T-helper 1 cell (primary cell): ENCODE measurements at regions not wholly inside any gene's neighbourhood (a gene's known extent, or its start where the extent isn't known, plus 50 kb on each side); places are given as distances from the start of the nearest gene placed in this dataset.

Experiments used
- DNase-seq, 5 donors: peaks; one replicate each; pipeline ENCODE4 v3.0.0-alpha.2; 2012 to 2020

DNA sequence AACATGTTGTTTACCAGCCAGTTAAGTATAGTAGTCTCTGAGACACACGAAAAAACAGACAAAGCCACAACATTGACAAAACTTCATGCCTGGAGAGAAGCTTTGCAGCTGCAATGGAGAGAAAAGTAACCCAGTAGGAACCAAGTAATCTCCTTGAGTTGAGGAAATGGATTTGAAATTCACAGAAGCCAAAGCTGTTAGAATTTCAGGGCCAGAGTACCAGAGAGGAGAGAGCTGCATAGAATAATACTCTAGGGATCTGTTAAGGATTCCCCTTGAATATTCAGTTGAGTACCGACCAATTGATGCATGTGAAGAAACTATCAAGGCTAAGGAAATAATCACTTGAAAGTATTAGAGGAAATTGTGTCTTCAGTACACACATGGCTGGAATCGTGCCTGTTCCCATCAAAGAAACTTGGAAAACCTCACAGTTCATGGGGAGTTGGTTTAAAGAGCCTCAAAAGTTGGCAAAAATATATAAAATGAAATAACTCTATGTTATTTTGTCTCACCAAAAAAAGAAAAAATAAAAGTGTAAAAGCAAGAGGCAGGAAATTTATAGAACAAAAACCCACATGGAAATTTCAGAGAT is 324.0 kb upstream of the NEGR1 start:
- DNase-seq = no peak

DNA sequence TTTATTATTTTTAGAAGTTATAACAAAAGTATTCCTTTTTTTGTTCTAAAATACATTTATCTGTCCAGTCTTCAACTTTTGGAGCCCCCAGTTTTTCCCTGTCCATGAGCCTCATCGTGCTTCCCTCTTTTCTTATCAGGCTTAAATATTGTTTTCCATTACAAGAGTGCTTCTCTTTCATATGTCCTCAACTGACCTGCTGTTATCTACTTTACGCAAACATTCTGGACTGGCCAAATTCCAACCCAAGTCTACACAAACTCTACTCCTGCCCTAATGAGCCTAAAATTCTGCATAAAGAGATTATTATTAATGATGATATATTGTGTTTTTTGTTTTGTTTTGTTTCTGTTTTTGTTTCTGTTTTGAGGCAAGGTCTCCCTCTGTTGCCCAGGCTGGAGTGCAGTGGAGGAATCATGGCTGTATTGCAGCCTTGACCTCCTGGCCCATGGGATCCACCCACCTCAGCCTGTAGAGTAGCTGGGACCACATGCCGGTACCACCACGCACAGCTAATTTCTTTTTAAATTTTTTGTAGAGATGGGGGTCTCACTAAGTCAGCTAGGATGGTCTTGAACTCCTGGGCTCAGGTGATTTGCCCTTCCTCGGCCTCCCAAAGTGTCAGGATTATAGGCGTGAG is 318.8 kb upstream of the NEGR1 start:
- no peak for DNase-seq

DNA sequence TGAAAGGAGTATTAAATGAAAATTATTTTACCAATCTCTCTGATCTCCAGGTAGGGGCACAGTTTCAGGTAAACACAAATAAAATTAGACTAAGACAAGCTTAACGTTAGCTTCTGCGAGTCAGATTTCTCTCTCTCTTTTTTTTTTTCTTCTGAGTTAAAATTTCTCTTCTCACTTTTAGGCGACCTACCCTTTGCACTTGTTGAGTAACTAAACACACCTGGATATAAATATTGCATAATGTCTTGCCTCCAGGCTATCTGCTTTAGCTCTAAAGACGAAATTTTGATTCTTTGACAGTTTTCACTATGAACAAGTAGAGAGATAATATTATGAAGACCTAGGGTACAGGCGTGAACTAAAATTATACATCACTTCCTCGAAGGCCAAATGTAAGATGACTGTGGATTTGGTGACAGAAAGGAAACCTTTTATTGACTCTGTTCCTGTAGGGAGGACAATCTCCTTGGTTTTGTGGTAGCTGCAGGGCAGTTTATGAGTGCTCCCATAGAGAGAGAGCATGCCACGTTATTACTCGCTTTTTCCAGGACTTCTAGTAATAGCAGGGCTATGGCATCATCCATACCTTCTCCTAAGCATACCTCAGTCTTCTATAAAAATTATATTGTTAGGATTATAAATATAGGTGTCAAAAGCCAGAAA is 303.8 kb upstream of the NEGR1 start:
- DNase-seq = no peak

DNA sequence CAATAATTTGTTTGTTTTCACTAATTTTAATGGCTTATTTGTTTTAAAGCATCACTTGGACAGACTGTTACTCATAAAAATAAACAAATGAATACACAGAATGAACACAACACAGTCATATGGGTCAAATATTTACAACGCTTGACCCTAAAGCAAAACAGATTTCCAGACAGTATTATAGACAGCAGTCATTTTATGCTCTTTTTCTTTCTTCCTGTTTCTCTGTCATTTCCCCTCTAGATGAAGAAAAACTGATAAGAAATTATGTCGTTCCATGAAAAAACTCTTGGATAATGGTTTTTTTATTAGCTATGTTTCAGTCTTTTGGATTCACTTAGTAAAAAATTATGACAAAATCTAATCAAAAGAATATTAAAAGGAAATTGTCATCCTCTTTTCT is 297.3 kb upstream of the NEGR1 start:
- no peak for DNase-seq

DNA sequence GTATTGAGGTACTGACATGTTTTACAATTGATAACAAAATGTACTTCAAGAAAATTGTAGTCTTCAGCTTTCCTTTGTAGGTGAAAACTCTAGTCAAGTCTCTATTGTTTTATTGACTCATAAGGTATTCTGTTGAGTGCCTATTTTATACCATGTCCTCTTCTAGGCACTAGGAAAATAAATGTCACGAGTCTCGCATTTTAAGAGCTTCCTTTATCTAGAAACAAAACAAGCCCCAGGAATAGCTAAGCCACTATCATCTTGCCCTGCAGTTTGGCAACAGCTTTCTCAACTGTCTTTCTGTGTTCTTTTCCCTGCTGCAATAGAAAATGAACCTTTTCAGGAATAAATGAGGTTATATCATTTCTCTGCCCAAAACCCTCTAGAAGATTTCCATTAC is 288.5 kb upstream of the NEGR1 start:
- DNase-seq = no peak

DNA sequence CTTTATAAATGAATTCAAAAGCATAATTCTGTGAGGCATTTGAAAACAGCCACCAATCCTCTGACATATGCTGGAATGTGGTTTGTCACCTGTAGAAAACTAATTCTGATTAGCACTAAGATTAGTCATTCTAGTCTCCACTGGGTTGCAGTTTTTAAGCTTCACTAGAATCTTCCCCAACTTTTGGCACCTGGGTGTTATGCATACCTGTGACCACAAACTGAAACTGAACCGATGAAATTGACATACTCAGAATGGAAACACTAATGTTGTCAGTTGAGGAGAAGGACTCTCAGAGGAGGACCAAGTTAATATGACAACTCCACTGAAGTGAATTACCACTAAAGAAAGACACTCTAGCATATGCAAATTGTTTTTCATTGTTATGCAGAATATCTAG is 285.8 kb upstream of the NEGR1 start:
- no peak for DNase-seq

DNA sequence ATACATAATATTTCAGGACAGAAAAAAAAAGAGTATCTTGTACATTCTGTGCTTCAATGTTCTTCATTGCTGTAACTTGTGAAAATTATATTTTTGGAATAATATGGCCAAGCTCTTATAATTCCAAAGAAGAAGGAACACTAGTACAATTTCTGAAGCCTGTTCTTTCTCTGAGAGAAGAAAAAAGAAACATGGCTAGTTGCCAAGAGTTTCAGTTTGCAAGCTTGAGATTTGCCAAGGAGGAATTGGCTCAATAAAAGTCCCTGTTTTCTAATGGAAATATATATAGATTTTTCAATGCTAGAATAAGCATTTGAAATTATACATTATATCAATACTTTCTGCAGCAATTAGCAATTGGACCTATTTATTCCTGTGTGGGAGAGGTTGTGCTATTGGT is 285.2 kb upstream of the NEGR1 start:
- no peak for DNase-seq

DNA sequence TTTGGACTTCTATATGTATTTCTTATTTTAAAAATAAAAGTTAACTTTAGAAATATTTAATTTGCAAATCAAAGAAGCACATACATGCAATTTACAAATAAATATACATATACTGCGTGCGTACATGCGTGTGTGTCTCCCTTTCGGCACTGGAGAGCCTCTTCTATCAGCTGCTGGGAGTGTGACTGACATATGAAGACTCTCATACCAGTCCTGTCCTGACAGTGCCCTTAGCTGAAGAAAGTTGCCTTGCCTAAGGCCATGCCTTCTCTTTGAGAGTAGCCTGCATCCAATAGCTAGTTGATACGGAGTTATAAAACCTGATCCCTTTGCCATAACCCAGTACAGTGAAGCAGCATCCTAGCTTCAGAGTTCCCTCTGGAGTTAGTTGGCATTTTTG is 282.4 kb upstream of the NEGR1 start:
- no peak for DNase-seq

DNA sequence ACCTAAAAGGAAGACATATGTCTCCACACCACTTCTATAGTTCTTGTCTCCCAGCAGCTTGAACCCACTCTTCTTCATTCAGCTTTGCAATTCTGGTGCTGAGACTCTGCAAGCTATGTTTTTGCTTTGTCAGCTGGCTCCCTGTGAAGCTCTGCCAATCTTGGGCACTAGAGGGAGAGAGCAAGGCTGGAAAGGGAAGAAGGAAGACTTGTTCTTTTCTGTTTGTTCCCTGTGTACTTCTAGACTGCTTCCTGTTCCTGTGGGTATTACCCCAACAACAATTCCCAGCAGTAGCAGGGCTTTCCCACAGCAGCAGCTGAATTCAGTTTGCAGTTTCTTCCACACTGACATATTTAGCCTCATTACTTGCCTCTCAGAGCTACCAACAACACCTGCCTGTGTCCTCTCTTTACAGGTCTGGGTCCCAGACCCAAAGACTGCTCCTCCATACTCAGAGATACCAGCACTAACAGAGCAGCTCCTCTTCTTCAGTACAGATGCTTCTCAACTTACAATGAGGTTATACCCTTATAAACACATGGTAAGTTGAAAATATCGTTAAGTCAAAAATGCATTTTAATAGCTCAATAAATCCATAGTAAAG is 275.2 kb upstream of the NEGR1 start:
- DNase-seq = no peak

DNA sequence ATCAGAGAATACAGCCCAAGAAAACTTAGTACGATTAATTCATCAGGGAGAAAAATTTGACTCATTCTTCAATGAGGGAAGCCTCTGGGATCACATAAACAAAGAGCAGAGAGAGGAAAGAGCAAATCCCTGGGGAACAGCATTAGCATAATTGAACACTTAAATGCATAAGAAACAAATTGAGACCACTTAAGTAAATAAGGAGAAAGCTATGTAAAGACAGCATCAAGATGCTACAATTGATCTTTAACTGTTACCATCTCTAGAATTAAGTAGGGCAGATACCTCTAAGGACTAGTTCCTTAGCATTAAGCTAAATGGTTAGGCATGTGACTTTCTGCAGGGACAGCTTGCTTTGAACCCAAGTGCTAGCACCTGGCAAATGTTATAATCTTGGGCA is 265.1 kb upstream of the NEGR1 start:
- DNase-seq = no peak

DNA sequence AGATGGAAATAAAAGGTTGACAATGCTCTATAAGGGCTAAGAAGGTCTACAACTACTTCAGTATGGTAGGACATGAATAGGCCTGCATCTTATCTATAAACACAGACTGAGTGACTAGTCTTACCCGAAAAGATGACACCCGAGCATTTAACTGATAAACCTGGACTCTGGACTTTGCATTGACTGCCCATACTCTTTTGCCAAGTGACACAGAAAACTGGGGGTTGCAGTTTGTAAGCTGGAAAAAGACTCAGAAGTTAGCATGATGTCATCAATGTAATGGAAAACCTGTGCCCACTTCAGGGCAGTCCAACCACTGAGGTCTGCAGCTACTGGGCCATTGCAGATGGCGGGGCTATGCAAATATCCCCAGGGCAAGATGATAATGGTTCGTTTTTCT is 258.3 kb upstream of the NEGR1 start:
- DNase-seq = no peak

DNA sequence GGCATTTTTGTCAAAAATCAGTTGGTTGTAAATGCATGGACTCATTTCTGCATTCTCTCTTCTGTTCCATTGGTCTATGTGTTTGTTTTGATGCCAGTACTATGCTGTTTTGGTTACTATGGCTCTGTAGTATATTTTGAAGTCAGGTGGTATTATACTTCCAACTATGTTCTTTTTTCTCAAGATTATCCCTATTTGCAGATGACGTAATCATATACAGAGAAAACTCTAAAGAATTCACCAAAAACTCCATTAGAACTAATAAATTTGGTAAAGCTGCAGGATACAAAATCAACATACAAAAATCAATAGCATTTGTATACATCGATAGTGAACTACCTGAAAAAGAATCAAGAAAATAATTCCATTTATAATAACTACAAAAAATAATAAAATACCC is 253.1 kb upstream of the NEGR1 start:
- DNase-seq = no peak

DNA sequence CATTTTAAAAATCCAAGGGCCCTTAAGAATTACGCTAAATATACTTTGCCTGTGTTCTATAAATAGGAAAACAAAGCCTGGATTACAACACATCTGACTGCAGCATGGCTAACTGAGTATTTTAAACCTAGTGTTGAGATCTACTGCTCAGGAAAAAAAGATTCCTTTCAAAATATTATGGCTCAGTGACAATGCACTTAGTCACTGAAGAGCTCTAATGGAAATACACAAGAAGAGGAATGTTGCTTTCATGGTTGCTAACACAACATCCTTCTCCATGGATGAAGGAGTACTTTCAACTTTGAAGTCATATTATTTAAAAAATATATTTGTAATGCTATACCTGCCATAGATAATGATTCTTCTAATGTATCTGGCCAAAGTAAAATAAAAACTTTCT is 248.3 kb upstream of the NEGR1 start:
- DNase-seq = no peak

DNA sequence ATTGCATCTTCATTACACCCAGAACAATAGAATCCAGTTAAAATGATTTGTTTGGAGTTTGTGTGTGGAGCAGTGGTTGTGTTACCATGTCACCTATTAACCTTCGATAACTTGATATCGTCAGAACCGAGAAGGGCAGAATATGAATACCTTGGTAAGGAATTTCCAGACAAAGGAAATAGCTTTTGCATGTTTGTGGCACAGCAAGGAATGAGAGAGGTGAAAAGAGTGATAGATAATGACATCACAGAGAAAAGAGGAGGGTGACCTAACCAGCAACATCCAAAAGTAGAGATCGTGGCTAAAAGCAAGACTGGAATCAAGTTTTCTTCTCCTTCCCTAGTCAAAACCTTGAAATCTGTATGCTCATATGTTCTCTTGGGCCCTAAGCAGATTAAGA is 244.6 kb upstream of the NEGR1 start:
- DNase-seq = no peak

DNA sequence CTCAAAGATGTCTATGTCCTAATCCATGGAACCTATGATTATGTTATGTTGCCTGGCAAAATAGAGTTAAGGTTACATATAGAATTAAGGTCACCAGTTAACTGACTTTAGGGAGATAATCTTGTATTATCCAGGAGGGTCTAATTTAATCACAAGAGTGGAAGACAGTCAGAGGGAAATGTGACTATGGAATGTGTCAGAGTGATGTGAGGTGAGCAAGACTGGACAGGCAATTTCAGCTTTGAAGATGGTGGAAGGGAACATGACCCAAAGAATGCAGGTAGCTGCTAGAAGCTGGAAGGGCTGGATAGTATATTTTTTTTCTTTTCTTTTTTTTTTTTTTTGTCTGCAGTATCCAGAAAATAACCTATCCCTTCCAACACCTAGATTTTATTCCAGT is 241.7 kb upstream of the NEGR1 start:
- no peak for DNase-seq

DNA sequence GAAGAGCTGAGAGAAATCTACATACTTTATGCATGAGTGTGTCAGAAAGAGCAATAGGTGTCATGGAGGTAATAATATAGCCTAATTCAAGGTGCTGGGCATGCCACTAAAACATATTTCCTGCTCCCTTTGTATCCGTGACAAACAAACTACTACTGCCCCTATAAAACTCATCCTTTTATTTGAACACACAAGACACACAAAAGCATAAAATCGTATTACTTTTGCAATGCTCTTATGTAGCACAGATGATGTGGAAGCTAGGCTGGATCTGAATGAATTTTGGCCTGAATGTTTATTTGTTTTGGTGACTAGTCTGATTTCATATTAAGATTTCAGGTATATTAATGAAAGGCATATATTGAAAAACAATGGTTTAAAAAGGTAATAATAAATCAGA is 239.3 kb upstream of the NEGR1 start:
- DNase-seq = no peak

DNA sequence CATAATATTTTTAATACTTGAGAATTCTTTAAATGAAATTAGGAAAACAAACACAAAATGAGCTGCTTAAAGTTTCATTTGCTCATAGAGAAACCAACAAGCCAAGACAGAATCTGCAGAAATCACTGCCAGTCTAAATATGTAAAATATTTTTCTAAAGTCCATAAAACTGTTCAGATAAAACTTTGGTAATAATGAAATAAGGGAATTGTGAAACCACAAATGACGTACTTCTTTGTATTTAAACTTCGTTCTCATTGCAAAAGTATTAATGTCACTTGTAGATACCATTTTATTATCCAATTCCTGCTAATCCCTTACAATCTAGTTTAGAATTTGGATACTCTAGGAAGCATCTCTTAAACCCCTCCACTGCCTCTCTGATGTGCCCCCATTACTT is 234.5 kb upstream of the NEGR1 start:
- DNase-seq = no peak

DNA sequence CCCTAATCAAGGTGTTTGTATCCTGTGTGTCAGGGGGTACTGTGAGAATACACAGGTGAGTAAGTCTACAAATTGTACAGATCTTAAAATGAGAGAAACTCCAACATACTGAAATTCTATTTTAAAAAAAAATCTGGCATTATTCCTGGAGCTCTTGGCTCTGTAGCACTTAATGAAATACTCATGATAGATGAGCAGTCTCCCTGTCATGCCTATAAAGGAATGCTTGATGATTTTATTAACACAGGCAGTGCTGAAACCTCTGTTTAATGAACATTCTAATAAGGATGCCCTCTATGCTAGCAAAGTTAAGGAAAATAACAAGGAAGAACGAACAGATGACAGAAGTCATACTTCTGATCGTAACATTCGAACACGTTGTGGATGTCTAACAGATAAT is 233.9 kb upstream of the NEGR1 start:
- DNase-seq = no peak

DNA sequence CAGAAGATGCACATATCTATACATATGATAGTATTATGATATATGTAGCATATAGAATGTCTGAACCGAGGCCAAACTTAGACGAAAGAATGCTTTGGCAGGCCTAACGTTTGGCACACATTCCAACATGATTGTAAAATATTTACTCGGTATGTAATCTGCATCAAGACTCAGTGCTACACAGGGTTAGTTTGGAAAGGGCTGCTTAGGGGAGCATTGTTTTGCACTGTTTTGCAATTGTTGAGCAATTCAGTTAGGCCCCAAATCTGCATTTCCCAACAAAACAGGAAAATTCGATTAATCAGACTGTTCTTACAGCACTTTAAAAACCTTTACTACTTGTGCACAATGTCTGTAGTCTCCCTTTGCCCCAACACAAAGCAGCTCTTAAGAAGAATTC is 216.0 kb upstream of the NEGR1 start:
- DNase-seq = no peak

DNA sequence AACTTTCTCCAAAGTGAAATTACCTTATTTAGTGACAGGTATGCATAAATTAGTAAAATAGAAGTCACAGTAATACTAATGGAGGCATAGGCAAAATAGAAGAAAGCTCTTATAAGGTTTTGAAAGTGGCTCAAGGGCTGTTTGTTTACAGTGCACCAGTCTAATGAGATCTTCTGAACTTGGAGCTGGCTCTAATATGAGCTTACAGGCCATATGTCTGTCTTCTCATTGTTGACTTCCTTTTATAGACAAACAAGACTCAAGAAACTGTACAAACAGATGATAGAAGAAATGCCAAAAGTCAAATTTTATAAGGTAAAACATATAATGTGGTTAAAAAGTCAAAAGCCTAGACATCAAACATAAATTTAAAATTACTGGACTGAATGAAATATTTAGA is 207.5 kb upstream of the NEGR1 start:
- no peak for DNase-seq

DNA sequence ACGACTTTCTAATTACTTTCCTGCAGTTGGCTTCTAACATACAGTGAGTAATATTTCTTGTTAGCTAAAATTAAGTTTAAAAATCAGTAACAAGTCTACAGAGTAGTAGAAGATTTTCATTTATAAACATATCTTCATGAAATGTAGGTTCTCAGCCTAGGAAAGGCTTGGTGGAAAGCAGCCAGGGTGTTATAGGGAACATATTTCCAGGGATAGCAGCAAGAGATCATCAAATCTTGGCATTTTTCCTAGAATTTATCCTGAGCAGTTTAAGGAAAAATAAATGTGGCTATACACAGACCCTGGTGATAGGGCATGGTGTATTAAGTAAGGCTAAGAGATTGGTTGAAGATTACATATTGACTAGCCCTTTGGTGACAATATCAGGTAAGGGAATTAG is 203.5 kb upstream of the NEGR1 start:
- no peak for DNase-seq

DNA sequence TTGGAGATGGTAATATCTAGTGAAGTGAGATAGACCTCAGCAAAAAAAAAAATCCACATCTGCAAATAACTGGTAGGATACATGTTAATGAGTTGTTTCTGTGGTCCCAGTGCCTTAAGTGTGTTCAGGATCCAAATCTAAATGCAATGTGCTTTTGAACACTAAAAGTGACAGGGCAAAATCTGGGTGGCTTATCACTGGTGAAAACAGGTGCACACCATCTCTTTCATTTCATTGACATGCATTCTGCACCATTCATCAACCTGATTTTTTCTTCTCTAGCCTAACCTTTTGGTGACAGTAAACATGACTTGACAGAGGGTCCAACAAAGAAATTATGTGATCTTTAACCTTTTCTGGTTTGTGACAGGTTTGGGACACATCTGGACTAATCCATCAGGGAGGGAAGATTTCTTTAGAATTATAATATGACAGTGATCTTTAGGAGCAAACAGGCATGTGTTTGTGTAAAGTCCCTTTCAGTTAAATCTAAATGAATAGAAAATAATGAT is 201.6 kb upstream of the NEGR1 start:
- no peak for DNase-seq

DNA sequence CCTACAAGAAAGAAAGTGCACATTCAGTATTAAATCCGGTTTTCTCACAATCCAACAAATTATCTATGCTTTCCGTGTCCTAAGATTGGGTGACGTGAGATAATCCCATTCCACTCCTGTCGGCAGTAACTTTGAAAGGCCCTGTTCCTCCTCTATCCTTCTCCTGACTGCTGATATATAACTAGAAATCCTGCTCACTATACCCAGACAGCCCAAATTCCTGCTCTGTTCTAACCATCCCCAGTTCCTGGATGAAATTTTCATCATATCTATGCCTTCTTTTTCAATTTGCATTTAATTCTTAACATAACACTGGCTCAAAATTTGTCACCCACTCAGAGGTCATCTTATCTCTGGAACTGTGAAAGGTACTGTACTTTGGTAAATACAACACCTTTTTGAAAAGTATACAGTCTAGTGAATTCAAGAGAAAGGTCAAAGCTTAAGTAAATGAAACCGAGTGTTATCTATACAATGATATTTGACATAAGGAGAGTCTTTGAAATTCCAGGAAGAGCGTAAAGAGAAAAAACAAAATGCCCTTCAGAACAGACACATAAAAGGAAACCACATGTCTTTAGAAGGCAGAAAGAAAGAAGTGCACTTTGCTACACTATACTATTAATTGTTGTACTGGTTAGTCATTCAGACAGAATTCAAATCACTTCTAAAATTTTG is 200.5 kb upstream of the NEGR1 start:
- no peak for DNase-seq
